Aorta (tissue), 5 donors: ENCODE measurements at regions not wholly inside any gene's neighbourhood (a gene's known extent, or its start where the extent isn't known, plus 50 kb on each side); places are given as distances from the start of the nearest gene placed in this dataset.

Source experiments
- ATAC-seq: fragments of 200-7000 bp; cut with Tn5 transposase; one replicate; pipeline ENCODE4 v1.9.1; 2022; ENCODE audit warnings: moderate library complexity; ENCODE audit not compliant: low FRiP score
- DNase-seq, 2 donors: peaks; one replicate each; pipeline ENCODE4 v3.0.0-alpha.2; 2020
- H3K27ac ChIP-seq, 2 donors: one replicate each; pipeline ENCODE4 v1.5.1; 2013; ENCODE audit warnings: low read length in 2 of 2, mild to moderate bottlenecking in 2 of 2, moderate library complexity in 2 of 2, control low read depth in 1 of 2, inconsistent platforms in 1 of 2, low read depth in 1 of 2
- H3K27me3 ChIP-seq, 2 donors: one replicate each; pipeline ENCODE4 v1.6.1; 2013; ENCODE audit warnings: control low read depth in 1 of 2, low read length in 1 of 2, mild to moderate bottlenecking in 1 of 2, moderate library complexity in 1 of 2; ENCODE audit not compliant: insufficient read depth in 2 of 2, control insufficient read depth in 1 of 2
- H3K36me3 ChIP-seq, 2 donors: one replicate each; pipeline ENCODE4 v1.6.1; 2013; ENCODE audit warnings: control low read depth in 1 of 2, low read length in 1 of 2, mild to moderate bottlenecking in 1 of 2; ENCODE audit not compliant: insufficient read depth in 2 of 2, control insufficient read depth in 1 of 2
- H3K4me1 ChIP-seq, 2 donors: one replicate each; pipeline ENCODE4 v1.6.1; 2013; ENCODE audit warnings: low read length in 2 of 2, control low read depth in 1 of 2, mild to moderate bottlenecking in 1 of 2, moderate library complexity in 1 of 2; ENCODE audit not compliant: insufficient read depth in 2 of 2, control insufficient read depth in 1 of 2
- H3K4me3 ChIP-seq, 2 donors: one replicate each; pipeline ENCODE4 v1.5.1; 2013; ENCODE audit warnings: low read length in 2 of 2, control low read depth in 1 of 2, mild to moderate bottlenecking in 1 of 2
- H3K9me3 ChIP-seq: one replicate; pipeline ENCODE4 v1.6.1; 2013; ENCODE audit warnings: mild to moderate bottlenecking, low read length; ENCODE audit not compliant: control insufficient read depth
- WGBS, 2 donors: extraction: QIAGEN DNeasy Blood & Tissue Kit; methylation state at CpG; one replicate each; pipeline ENCODE4 v1.1.7; 2013; 5-methylcytosine and 5-hydroxymethylcytosine counted together
- intact Hi-C, 2 donors: fragments of 100-400 bp; cut with DNase I; formaldehyde crosslinking; loops; one replicate each; pipeline versions ENCODE4 v1.14.2 to v1.15.0; 2022
- microRNA-seq, 2 donors: library from miRNA; unstranded; fragments of <30 nt; microRNA quantifications; one replicate each; pipeline ENCODE4 v1.2.0, GENCODE V29; 2020
- donor health status: healthy with polysubstance abuse.
- donor health status: Bipolar disorder and iron deficiency.
- donor health status: DM: no; HTN: no; CAD: no.
- donor health status: DM: no; HTN: no; CAD: no.
- donor health status: DM: yes; HTN: yes; CAD: no.

GRCh38 chr7:26102176-26102575 is 49.8 kb upstream of the NFE2L3 start:
- H3K27me3 ChIP-seq = no peaks in the 10 kb centered on the region
- ATAC-seq (no peak), DNase-seq (no peak)
- no peak overlapping the region for H3K4me3 ChIP-seq
- H3K36me3 ChIP-seq = no peaks in the 10 kb centered on the region
- intact Hi-C loops = no loop called here
- no peaks in the 10 kb centered on the region for H3K9me3 ChIP-seq
- no peaks in the 10 kb centered on the region for H3K4me1 ChIP-seq
- no peak overlapping the region for H3K27ac ChIP-seq
- WGBS, 2 donors = 94% methylated on average over 4 of the region's 4 CpGs

Small RNA genes in the stretch of these regions (microRNA-seq; reads per million reads assigned to microRNA genes)
- gene MIR148A = 212 to 345 reads per million in 2 donors
